Pancreas (tissue), 10 donors: ENCODE measurements at regions not wholly inside any gene's neighbourhood (a gene's known extent, or its start where the extent isn't known, plus 50 kb on each side); places are given as distances from the start of the nearest gene placed in this dataset.

Source experiments
- ATAC-seq, 4 donors: fragments of 200-7000 bp; cut with Tn5 transposase; one replicate each; pipeline versions ENCODE4 v1.8.0 to v1.9.1; 2020; ENCODE audit warnings: mild to moderate bottlenecking in 4 of 4, moderate library complexity in 4 of 4
- DNase-seq, 6 donors: peaks; one replicate each; pipeline ENCODE4 v3.0.0-alpha.2; 2020
- FAIRE-seq: peaks from 2 replicates; lab custom pipeline; 2012; peaks lifted over from hg19 to GRCh38; lab: Jason Lieb, UNC
- H3K27ac ChIP-seq, 4 donors: fragments of 200-600 bp; sonication (generic); 1 replicate in 3 of 4; 2 replicates in 1 of 4; pipeline versions ENCODE4 v1.5.0 to v1.8.0; 2020
- H3K27me3 ChIP-seq, 4 donors: fragments of 200-600 bp; one replicate each; pipeline ENCODE4 v1.8.0; 2021
- H3K36me3 ChIP-seq, 3 donors: fragments of 200-600 bp; sonication (generic) in 1 of 3; one replicate each; pipeline versions ENCODE4 v1.5.0 to v1.8.0; 2020 to 2021
- H3K4me1 ChIP-seq, 3 donors: fragments of 200-600 bp; one replicate each; pipeline ENCODE4 v1.8.0; 2021
- H3K4me3 ChIP-seq, 4 donors: fragments of 200-600 bp; sonication (generic) in 2 of 4; one replicate each; pipeline versions ENCODE4 v1.5.0 to v1.8.0; 2020 to 2021
- H3K9me3 ChIP-seq, 4 donors: fragments of 200-600 bp; one replicate each; pipeline ENCODE4 v1.8.0; 2021
- CTCF ChIP-seq, 4 donors: fragments of 200-600 bp; sonication (generic) in 3 of 4; IDR thresholded peaks; one replicate each; pipeline versions ENCODE4 v1.5.0 to v1.8.0; 2021; ENCODE audit warnings: antibody characterized with exemption in 4 of 4
- WGBS, 2 donors: extraction: QIAGEN DNeasy Blood & Tissue Kit; methylation state at CpG; one replicate each; pipeline ENCODE4 v1.1.7; 2013; 5-methylcytosine and 5-hydroxymethylcytosine counted together
- intact Hi-C, 3 donors: fragments of 100-400 bp; cut with DNase I; formaldehyde crosslinking; loops; one replicate each; pipeline versions ENCODE4 v1.11.1 to v1.14.2; 2022
- donor health status: healthy with polysubstance abuse.
- donor health status: DM: no; HTN: no; CAD: no; lungs with moderate emphysema.
- donor health status: DM: no; HTN: no; CAD: no.
- donor health status: control.
- donor health status: control.
- donor health status: Bipolar disorder and iron deficiency.
- donor health status: DM: yes; HTN: yes; CAD: no.
- donor health status: DM: no; HTN: no; CAD: no.
- donor health status: DM: no; HTN: no; CAD: no.
- donor health status: DM: yes; HTN: yes; CAD: no.

- ATAC-seq (no peak), DNase-seq (no peak), FAIRE-seq (no peak)
- Histone ChIP-seq H3K4me1 (no peaks in the 10 kb centered on the region), H3K36me3 (no peaks in the 10 kb centered on the region), H3K9me3 (no peaks in the 10 kb centered on the region), H3K27me3 (no peaks in the 10 kb centered on the region), H3K27ac (no peak overlapping the region), H3K4me3 (no peak overlapping the region)
- TF ChIP-seq CTCF (IDR thresholded peaks at IDR 0.05), result no peak
- 73 to 87% methylated on average over 1 of the region's 1 CpG for WGBS, 2 donors
- intact Hi-C loops, result no loop called here
These were observed 372.9 kb upstream of the FAR2 start for GRCh38 chr12:28776220-28776619.

GRCh38 chr12:28776913-28777422, 372.1 kb upstream of the FAR2 start:
- Histone ChIP-seq H3K4me3 (no peak overlapping the region), H3K9me3 (no peaks in the 10 kb centered on the region), H3K4me1 (no peaks in the 10 kb centered on the region), H3K27me3 (no peaks in the 10 kb centered on the region), H3K36me3 (no peaks in the 10 kb centered on the region), H3K27ac (no peak overlapping the region)
- ATAC-seq (no peak), DNase-seq (no peak), FAIRE-seq (no peak)
- 79 to 81% methylated on average over 5 of the region's 5 CpGs for WGBS, 2 donors
- intact Hi-C loops, result no loop called here
- TF ChIP-seq CTCF (IDR thresholded peaks at IDR 0.05), result no peak

GRCh38 chr12:28777603-28778365, 371.3 kb upstream of the FAR2 start:
- no peaks in the 10 kb centered on the region for H3K27me3 ChIP-seq
- no peak overlapping the region for H3K27ac ChIP-seq
- intact Hi-C loops, result no loop called here
- no peaks in the 10 kb centered on the region for H3K4me1 ChIP-seq
- FAIRE-seq (no peak), DNase-seq (no peak), ATAC-seq (no peak)
- TF ChIP-seq CTCF (IDR thresholded peaks at IDR 0.05), result no peak
- H3K9me3 ChIP-seq, result no peaks in the 10 kb centered on the region
- H3K36me3 ChIP-seq, result no peaks in the 10 kb centered on the region
- H3K4me3 ChIP-seq, result no peak overlapping the region
- WGBS, 2 donors, result 79 to 85% methylated on average over 8 of the region's 8 CpGs

GRCh38 chr12:28780096-28780495, 369.0 kb upstream of the FAR2 start:
- no peak for TF ChIP-seq CTCF (IDR thresholded peaks at IDR 0.05)
- no peak for DNase-seq
- Histone ChIP-seq H3K36me3 (no peaks in the 10 kb centered on the region), H3K4me1 (no peaks in the 10 kb centered on the region), H3K4me3 (no peak overlapping the region), H3K27ac (no peak overlapping the region), H3K9me3 (no peaks in the 10 kb centered on the region), H3K27me3 (no peaks in the 10 kb centered on the region)
- ATAC-seq, result no peak
- intact Hi-C loops, result no loop called here
- WGBS, 2 donors, result 74 to 84% methylated on average over 2 of the region's 2 CpGs
- FAIRE-seq, result no peak

GRCh38 chr12:28780960-28781359, 368.1 kb upstream of the FAR2 start:
- FAIRE-seq (no peak), DNase-seq (no peak), ATAC-seq (no peak)
- Histone ChIP-seq H3K27ac (no peak overlapping the region), H3K27me3 (no peaks in the 10 kb centered on the region), H3K4me1 (no peaks in the 10 kb centered on the region), H3K36me3 (no peaks in the 10 kb centered on the region), H3K4me3 (no peak overlapping the region), H3K9me3 (no peaks in the 10 kb centered on the region)
- intact Hi-C loops, result no loop called here
- TF ChIP-seq CTCF (IDR thresholded peaks at IDR 0.05), result no peak
- 58 to 61% methylated on average over 5 of the region's 5 CpGs for WGBS, 2 donors
